Raji (cell line): ENCODE measurements at regions not wholly inside any gene's neighbourhood (a gene's known extent, or its start where the extent isn't known, plus 50 kb on each side); places are given as distances from the start of the nearest gene placed in this dataset.

Experiments used
- POLR2A ChIP-seq: IDR thresholded peaks from 2 replicates; pipeline ENCODE4 v1.6.1; 2011; ENCODE audit warnings: low read depth, low read length, control low read depth; ENCODE audit not compliant: insufficient read depth

GRCh38 chr3:31166249-31166885 is 271.9 kb upstream of the GADL1 start:
- no peak for TF ChIP-seq POLR2A

- TF ChIP-seq POLR2A: no peak
These were observed 273.2 kb upstream of the GADL1 start for GRCh38 chr3:31167666-31168065.

- no peak for TF ChIP-seq POLR2A
These were observed 276.6 kb upstream of the GADL1 start for GRCh38 chr3:31170932-31171670.

DNA sequence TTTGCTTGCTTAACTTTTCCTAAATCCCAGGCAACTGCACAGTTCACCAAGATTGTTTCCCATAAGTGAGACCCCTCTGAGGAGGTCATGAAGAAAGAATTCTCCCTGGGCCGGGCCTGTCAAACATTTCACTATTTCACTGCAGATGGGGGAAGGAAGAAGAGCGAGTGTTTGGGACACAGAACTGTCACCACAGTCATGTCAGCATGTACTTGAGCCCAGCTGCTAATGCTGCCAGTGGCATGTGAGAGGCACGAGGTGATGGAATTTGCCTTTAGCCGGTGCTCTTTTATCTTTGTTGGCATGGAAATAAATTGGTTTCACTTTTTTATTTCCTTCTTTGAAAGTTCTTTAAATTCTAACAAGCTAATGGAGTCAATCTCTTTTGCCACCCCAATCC is 277.9 kb upstream of the GADL1 start:
- TF ChIP-seq POLR2A: no peak

DNA sequence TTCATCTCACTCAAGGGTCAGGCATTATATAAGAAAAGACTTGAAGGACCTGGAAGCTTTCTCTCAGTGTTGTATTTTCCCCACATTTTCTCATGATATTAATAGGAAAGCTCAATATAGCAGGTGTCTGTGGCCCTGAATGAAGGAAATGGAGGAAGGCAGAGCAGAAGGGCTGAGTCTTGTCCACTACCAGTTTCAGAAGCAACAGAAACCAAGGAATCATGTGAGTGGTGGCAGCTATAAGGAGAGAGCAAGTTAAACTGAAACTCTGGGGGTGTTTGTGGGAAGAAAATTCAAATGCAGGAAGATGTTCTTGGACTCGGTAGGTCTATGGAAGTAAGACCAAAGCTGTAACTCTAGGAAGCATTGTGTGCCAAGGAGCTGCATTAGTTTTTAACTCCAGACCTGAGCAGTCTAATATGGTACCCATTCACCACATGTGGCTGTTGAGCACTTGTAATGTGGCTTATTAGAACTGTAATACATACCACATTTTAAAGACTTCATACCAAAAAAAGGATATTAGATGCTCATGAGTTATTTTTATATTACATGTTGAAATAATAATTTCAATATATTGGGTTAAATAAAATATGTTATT is 278.8 kb upstream of the GADL1 start:
- no peak for TF ChIP-seq POLR2A

DNA sequence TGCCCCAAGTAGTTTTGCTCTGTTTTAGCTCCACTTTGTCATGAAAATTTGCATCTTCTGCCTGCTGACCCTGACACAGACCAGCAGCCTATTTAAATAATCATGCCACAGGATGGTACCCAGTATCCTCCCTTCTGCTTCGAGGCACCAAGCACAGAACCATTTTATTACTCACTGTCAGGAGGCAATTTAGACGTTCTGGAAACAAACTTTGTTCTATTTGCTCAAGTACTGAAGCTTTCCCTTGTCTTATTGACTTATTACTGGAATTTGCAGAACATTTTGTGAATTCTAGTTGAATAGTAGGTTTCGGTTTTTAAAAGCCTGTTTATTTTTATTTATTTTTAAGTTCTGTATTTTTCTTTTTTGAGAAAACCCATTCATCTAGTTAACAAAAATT is 279.6 kb upstream of the GADL1 start:
- TF ChIP-seq POLR2A: no peak

GRCh38 chr3:31176045-31176444 is 281.6 kb upstream of the GADL1 start:
- TF ChIP-seq POLR2A: no peak

- no peak for TF ChIP-seq POLR2A
These were observed 284.0 kb upstream of the GADL1 start for GRCh38 chr3:31178467-31178866.

DNA sequence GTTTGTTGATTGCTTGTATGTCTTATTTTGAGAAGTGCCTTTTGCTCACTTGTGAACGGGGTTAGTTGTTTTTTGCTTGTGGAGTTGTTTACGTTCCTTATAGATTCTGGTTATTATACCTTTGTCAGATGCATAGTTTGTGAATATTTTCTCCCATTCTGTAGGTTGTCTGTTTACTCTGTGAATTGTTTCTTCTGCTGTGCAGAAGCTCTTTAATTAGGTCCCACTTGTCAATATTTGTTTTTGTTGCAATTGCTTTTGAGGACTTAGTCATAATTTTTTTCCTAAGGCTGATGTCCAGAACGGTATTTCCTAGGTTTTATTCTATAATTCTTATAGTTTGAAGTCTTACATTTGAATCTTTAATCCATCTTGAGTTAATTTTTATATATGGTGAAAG is 285.3 kb upstream of the GADL1 start:
- TF ChIP-seq POLR2A: no peak

DNA sequence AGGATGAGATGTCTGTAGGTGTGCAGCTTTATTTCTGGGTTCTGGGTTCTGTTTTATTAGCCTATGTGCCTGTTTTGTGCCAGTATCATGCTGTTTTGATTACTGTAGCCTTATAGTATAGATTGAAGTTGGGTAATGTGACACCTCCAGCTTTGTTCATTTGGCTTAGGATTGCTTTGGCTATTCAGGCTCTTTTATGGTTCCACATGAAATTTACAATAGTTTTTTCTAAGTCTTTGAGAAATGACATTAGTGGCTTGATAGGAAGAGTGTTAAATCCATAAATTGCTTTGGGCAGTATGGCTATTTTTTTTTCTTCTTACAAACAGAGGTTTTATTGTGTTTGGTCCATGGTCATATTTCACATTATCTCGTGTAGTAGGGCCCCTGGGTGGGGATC is 285.8 kb upstream of the GADL1 start:
- TF ChIP-seq POLR2A: no peak

- TF ChIP-seq POLR2A: no peak
These were observed 287.2 kb upstream of the GADL1 start for GRCh38 chr3:31181661-31182060.

DNA sequence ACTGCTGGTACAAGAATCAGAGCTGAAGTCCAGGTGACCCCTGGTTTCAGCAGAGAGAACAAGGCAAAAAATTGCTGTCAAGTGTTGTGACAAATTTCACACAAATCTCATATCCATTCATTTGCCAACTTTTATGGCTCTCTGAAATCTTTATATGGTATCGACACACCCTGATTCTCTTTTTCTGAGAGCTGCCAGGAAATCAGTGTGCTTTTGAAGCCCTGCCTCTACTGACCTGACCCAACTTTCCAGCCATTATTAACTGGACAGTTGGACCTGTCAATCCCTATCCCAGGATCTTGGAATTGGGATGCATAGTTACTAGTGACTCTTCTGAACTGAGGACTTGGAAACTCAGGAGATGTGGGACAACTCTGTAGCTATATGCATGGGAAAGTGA is 288.2 kb upstream of the GADL1 start:
- TF ChIP-seq POLR2A: no peak

GRCh38 chr3:31184261-31185061 is 290.0 kb upstream of the GADL1 start:
- no peak for TF ChIP-seq POLR2A

DNA sequence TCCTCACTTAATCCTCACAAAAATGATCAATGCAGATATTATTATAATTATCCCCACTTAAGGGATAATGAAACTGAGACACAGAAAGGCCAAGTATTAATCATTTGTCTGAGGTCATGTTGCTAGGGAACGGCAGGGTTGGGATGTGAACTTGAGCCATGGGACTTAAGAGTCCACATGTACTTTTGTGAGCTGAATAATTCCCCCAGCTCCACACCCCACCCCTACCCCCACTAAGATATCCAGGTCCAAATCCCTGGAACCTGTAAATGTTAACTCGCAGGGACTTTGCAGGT is 290.5 kb upstream of the GADL1 start:
- TF ChIP-seq POLR2A: no peak

GRCh38 chr3:31186041-31186440 is 291.6 kb upstream of the GADL1 start:
- TF ChIP-seq POLR2A: no peak

- TF ChIP-seq POLR2A: no peak
These were observed 292.9 kb upstream of the GADL1 start for GRCh38 chr3:31187380-31187779.

- no peak for TF ChIP-seq POLR2A
These were observed 293.7 kb upstream of the GADL1 start for GRCh38 chr3:31188112-31188511.

- TF ChIP-seq POLR2A: no peak
These were observed 294.9 kb upstream of the GADL1 start for GRCh38 chr3:31189330-31189729.
